IMR-90 (cell line): ENCODE measurements at regions not wholly inside any gene's neighbourhood (a gene's known extent, or its start where the extent isn't known, plus 50 kb on each side); places are given as distances from the start of the nearest gene placed in this dataset.

Experiments
- ATAC-seq: fragments of 200-7000 bp; cut with Tn5 transposase; 2 replicates; pipeline ENCODE4 v1.9.1; 2020; ENCODE audit warnings: low read depth, mild to moderate bottlenecking, moderate library complexity
- BruUV-seq: library from RNA; stranded (reverse); fragments of 400-500 nt; replicated peaks from 2 replicates; lab custom pipeline; 2021; lab: Mats Ljungman, UMichigan
- CTCF ChIA-PET: fragments of 300-600 bp; formaldehyde crosslinking; extraction: SDS; loops from one replicate; lab custom pipeline; 2021; ENCODE audit warnings: antibody characterized with exemption; lab: Yijun Ruan, JAX
- POLR2A ChIA-PET: fragments of 300-600 bp; sonication (Branson Sonifier 250); formaldehyde crosslinking; loops from one replicate; lab custom pipeline; 2022; ENCODE audit warnings: antibody characterized with exemption; ENCODE audit not compliant: unreplicated experiment; lab: Charles Lee
- DNase-seq: peaks from one replicate; pipeline ENCODE4 v3.0.0; 2013
- H2AFZ ChIP-seq: replicated peaks from 2 replicates; pipeline ENCODE3; 2013; ENCODE audit warnings: low read length, mild to moderate bottlenecking; ENCODE audit not compliant: poor library complexity
- H2AK5ac ChIP-seq: 2 replicates; pipeline ENCODE4 v1.6.1; 2013; ENCODE audit warnings: low read depth, low read length, inconsistent platforms
- H2AK9ac ChIP-seq: replicated peaks from 2 replicates; pipeline ENCODE3; 2013; ENCODE audit warnings: mild to moderate bottlenecking, low read depth, low read length, moderate library complexity; ENCODE audit not compliant: poor library complexity
- H2BK120ac ChIP-seq: 2 replicates; pipeline ENCODE4 v1.6.1; 2013; ENCODE audit warnings: low read depth, low read length, inconsistent platforms
- H2BK15ac ChIP-seq: 3 replicates; pipeline ENCODE4 v1.6.1; 2013; ENCODE audit warnings: low read depth, low read length, inconsistent platforms
- H2BK20ac ChIP-seq: 2 replicates; pipeline ENCODE4 v1.6.1; 2013; ENCODE audit warnings: low read depth, mild to moderate bottlenecking, inconsistent platforms, low read length, moderate library complexity
- H2BK5ac ChIP-seq: 2 replicates; pipeline ENCODE4 v1.6.1; 2013; ENCODE audit warnings: mild to moderate bottlenecking, low read depth, low read length, inconsistent platforms; ENCODE audit not compliant: poor library complexity, severe bottlenecking
- H3K14ac ChIP-seq: replicated peaks from 2 replicates; pipeline ENCODE4 v1.6.1; 2013; ENCODE audit warnings: low read depth, low read length, inconsistent platforms
- H3K18ac ChIP-seq: 2 replicates; pipeline ENCODE4 v1.6.1; 2013; ENCODE audit warnings: low read depth, low read length, control low read depth
- H3K23ac ChIP-seq: 2 replicates; pipeline ENCODE4 v1.6.1; 2013; ENCODE audit warnings: low read depth, low read length, inconsistent platforms
- H3K27ac ChIP-seq: 2 replicates; pipeline ENCODE4 v1.5.1; 2013; ENCODE audit warnings: mild to moderate bottlenecking, control low read depth, low read length; ENCODE audit not compliant: insufficient read depth
- H3K27me3 ChIP-seq: 2 replicates; pipeline ENCODE4 v1.6.1; 2013; ENCODE audit warnings: low read length; ENCODE audit not compliant: control insufficient read depth, insufficient read depth
- H3K36me3 ChIP-seq: 2 replicates; pipeline ENCODE4 v1.6.1; 2013; ENCODE audit warnings: low read length, mixed read lengths; ENCODE audit not compliant: control insufficient read depth, insufficient read depth
- H3K4ac ChIP-seq: 2 replicates; pipeline ENCODE4 v1.6.1; 2013; ENCODE audit warnings: low read depth, low read length, inconsistent platforms
- H3K4me1 ChIP-seq: 2 replicates; pipeline ENCODE4 v1.6.1; 2013; ENCODE audit warnings: low read length, mixed read lengths; ENCODE audit not compliant: control insufficient read depth, insufficient read depth
- H3K4me2 ChIP-seq: 2 replicates; pipeline ENCODE4 v1.6.1; 2013; ENCODE audit warnings: low read depth, mild to moderate bottlenecking, control low read depth, low read length, moderate library complexity
- H3K4me3 ChIP-seq: 2 replicates; pipeline ENCODE4 v1.5.1; 2013; ENCODE audit warnings: low read depth, mild to moderate bottlenecking, control low read depth, low read length, moderate library complexity; ENCODE audit not compliant: insufficient read depth
- H3K56ac ChIP-seq: 2 replicates; pipeline ENCODE4 v1.6.1; 2013; ENCODE audit warnings: low read length, inconsistent platforms; ENCODE audit not compliant: insufficient read depth; ENCODE audit errors: extremely low read depth
- H3K79me1 ChIP-seq, 2 experiments: 2 replicates each; pipeline ENCODE4 v1.6.1; 2013; ENCODE audit warnings: low read length in 2 of 2, inconsistent platforms in 1 of 2, low read depth in 1 of 2
- H3K9ac ChIP-seq: 2 replicates; pipeline ENCODE4 v1.6.1; 2013; ENCODE audit warnings: low read depth, low read length, control low read depth
- H3K9me1 ChIP-seq: 2 replicates; pipeline ENCODE4 v1.6.1; 2013; ENCODE audit warnings: low read length, inconsistent platforms; ENCODE audit not compliant: insufficient read depth
- H3K9me3 ChIP-seq: 2 replicates; pipeline ENCODE4 v1.6.1; 2013; ENCODE audit warnings: low read length; ENCODE audit not compliant: control insufficient read depth, insufficient read depth
- H4K20me1 ChIP-seq: 2 replicates; pipeline ENCODE4 v1.6.1; 2013; ENCODE audit warnings: low read length, inconsistent platforms; ENCODE audit not compliant: insufficient read depth
- H4K5ac ChIP-seq: 2 replicates; pipeline ENCODE4 v1.6.1; 2013; ENCODE audit warnings: mild to moderate bottlenecking, low read depth, low read length, control low read depth
- H4K8ac ChIP-seq, 2 experiments: 2 replicates each; pipeline ENCODE4 v1.6.1; 2013; ENCODE audit warnings: low read depth in 2 of 2, low read length in 2 of 2, control low read depth in 1 of 2, inconsistent platforms in 1 of 2
- H4K91ac ChIP-seq: 2 replicates; pipeline ENCODE4 v1.6.1; 2013; ENCODE audit warnings: low read depth, low read length, inconsistent platforms; ENCODE audit not compliant: insufficient read depth
- BHLHE40 ChIP-seq: fragments of 150-350 bp; IDR thresholded peaks from 2 replicates; pipeline ENCODE4 v1.6.1; 2016; ENCODE audit warnings: mild to moderate bottlenecking, low read depth, low read length
- CHD1 ChIP-seq: IDR thresholded peaks from 2 replicates; pipeline ENCODE4 v1.6.1; 2012; ENCODE audit warnings: low read depth, low read length, improper control_type of control experiment
- MAZ ChIP-seq: IDR thresholded peaks from 2 replicates; pipeline ENCODE4 v1.6.1; 2012; ENCODE audit warnings: low read depth, mild to moderate bottlenecking, low read length, improper control_type of control experiment, moderate library complexity, borderline replicate concordance
- MXI1 ChIP-seq: IDR thresholded peaks from 2 replicates; pipeline ENCODE4 v1.6.1; 2012; ENCODE audit warnings: low read depth, mild to moderate bottlenecking, low read length, moderate library complexity, borderline replicate concordance
- POLR2A ChIP-seq: IDR thresholded peaks from 2 replicates; pipeline ENCODE4 v1.6.1; 2012; ENCODE audit warnings: mild to moderate bottlenecking, low read depth, low read length
- RAD21 ChIP-seq: IDR thresholded peaks from 2 replicates; pipeline ENCODE4 v1.6.1; 2012; ENCODE audit warnings: low read length, improper control_type of control experiment
- RCOR1 ChIP-seq: IDR thresholded peaks from 2 replicates; pipeline ENCODE4 v1.6.1; 2012; ENCODE audit warnings: mild to moderate bottlenecking, low read length, improper control_type of control experiment; ENCODE audit not compliant: insufficient replicate concordance
- SMC3 ChIP-seq: fragments of 150-350 bp; IDR thresholded peaks from 2 replicates; pipeline ENCODE4 v1.6.1; 2016; ENCODE audit warnings: low read depth, mild to moderate bottlenecking, antibody characterized with exemption, low read length, moderate library complexity
- dilution Hi-C: fragments of 300-500 bp; cut with HindIII; formaldehyde crosslinking; loops from one replicate; pipeline ENCODE4 v1.14.3; 2018; ENCODE audit warnings: low sequenced_read_pairs; ENCODE audit not compliant: unreplicated experiment
- in situ Hi-C: fragments of 300-500 bp; cut with MboI; formaldehyde crosslinking; loops from 3 replicates; pipeline ENCODE4 v1.14.3; 2019; ENCODE audit warnings: low sequenced_read_pairs, inconsistent platforms, mixed read lengths
- intact Hi-C: fragments of 100-400 bp; cut with micrococcal nuclease; formaldehyde crosslinking; loops from 2 replicates; pipeline ENCODE4 v1.10.0; 2022
- TF ChIP-seq, protein P1 (sequence below): fragments of 150-350 bp; IDR thresholded peaks from 2 replicates; pipeline ENCODE4 v1.6.1; 2016; ENCODE audit warnings: low read depth, mild to moderate bottlenecking, low read length, moderate library complexity, borderline replicate concordance
- TF ChIP-seq, protein P2 (sequence below): fragments of 150-350 bp; IDR thresholded peaks from 2 replicates; pipeline ENCODE4 v1.6.1; 2017; ENCODE audit warnings: mild to moderate bottlenecking, antibody characterized with exemption, low read length, low read depth

DNA sequence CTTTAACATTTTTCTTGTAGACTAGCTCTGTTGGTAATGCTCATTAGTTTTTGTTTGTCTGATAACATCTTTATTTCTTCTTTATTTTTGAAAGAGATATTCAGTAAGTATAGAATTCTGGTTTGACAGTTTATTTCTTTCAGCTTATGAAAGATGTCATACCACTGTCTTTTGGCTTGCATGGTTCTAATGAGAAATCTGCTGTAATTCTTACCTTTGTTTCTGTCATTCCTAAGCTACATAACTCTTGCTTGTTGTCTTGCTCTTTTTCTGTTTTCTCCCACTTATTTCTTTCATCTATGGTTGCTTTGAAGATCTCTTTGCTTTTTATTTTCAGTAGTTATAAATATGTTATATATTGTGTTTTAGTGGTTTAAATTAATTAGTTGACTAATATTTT, 87.2 kb upstream of the PEX5L start:
- Histone ChIP-seq H2BK15ac (no peak overlapping the region), H3K27ac (no peak overlapping the region), H3K4ac (no peak overlapping the region), H3K36me3 (no peaks in the 10 kb centered on the region), H2BK20ac (no peak overlapping the region), H2AK5ac (no peak overlapping the region), H4K91ac (no peak overlapping the region), H3K4me1 (no peaks in the 10 kb centered on the region), H2AFZ (no peak overlapping the region), H2AK9ac (no peak overlapping the region), H4K5ac (no peak overlapping the region), H4K20me1 (no peaks in the 10 kb centered on the region), H3K9me3 (peaks cover 3% of the 10 kb centered on the region; the same call in 1 of the 2 replicates), H3K14ac (no peak overlapping the region), H3K23ac (no peak overlapping the region), H3K79me1 (no peaks in the 10 kb centered on the region), H3K4me3 (no peak overlapping the region), H3K18ac (no peak overlapping the region), H2BK120ac (no peak overlapping the region), H3K9me1 (no peaks in the 10 kb centered on the region), H3K9ac (no peak overlapping the region), H4K8ac (no peak overlapping the region), H3K27me3 (no peaks in the 10 kb centered on the region), H2BK5ac (no peak overlapping the region), H3K56ac (no peak overlapping the region), H3K4me2 (no peak overlapping the region)
- ATAC-seq (no peak), DNase-seq (no peak)
- CTCF ChIA-PET = no interaction called here
- no TSS peak for BruUV-seq
- dilution Hi-C loops (no loop called here), intact Hi-C loops (no loop called here), in situ Hi-C loops (no loop called here)
- TF ChIP-seq, protein P1, sequence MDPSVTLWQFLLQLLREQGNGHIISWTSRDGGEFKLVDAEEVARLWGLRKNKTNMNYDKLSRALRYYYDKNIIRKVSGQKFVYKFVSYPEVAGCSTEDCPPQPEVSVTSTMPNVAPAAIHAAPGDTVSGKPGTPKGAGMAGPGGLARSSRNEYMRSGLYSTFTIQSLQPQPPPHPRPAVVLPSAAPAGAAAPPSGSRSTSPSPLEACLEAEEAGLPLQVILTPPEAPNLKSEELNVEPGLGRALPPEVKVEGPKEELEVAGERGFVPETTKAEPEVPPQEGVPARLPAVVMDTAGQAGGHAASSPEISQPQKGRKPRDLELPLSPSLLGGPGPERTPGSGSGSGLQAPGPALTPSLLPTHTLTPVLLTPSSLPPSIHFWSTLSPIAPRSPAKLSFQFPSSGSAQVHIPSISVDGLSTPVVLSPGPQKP = no peak
- TF ChIP-seq POLR2A = no peak
- no peak for TF ChIP-seq RAD21
- TF ChIP-seq, protein P2, sequence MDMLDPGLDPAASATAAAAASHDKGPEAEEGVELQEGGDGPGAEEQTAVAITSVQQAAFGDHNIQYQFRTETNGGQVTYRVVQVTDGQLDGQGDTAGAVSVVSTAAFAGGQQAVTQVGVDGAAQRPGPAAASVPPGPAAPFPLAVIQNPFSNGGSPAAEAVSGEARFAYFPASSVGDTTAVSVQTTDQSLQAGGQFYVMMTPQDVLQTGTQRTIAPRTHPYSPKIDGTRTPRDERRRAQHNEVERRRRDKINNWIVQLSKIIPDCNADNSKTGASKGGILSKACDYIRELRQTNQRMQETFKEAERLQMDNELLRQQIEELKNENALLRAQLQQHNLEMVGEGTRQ = no peak
- no peak for TF ChIP-seq MAZ
- TF ChIP-seq CHD1 = no peak
- no peak for TF ChIP-seq RCOR1
- no peak for TF ChIP-seq BHLHE40
- TF ChIP-seq SMC3 = no peak
- TF ChIP-seq MXI1 = no peak
- POLR2A ChIA-PET = no interaction called here
